ENCODE measurements at regions not wholly inside any gene's neighbourhood (a gene's known extent, or its start where the extent isn't known, plus 50 kb on each side); places are given as distances from the start of the nearest gene placed in this dataset.

DNA sequence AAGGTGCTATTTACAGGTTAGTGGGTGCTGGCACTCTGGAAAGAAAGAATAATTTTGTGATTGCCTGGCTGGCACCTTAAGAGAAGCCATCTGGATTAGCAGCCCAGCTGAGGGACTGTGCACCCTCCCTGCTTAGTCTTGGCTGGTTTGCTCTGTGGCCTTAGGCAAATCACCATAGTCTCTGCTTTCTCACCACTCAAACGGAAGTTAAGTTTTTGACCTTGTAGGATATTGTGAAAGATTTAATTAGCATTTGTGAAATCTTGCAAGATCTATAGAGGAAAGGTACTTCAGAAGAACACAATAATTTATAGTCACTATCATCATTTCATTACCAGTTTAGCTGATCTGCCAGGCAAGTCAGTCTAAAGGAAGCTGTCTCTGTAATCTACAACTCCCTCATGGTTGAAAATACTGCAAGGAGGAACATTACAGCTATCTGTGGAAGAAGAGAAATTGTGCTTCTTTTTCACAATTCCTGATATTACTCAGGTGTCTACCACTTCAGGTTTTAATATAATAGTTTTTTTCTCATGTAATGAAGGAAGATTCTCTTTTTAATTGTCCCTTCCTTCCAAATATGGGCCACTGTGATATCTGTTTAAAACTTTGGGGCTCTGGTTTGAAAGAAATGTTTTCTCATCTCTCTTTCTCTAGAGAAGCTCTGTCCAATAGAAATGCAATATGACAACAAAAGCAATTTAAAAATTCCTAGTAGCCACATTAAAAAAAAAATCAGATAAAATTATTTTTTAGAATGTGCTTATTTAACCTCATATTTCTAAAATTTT lies 219.6 kb downstream of the PTEN start:
- TF ChIP-seq POLR2A (IDR thresholded peaks at IDR 0.05; ENCODE audit: low read length): no peak
- no peak for TF ChIP-seq GATA1 (IDR thresholded peaks at IDR 0.05; ENCODE audit: low read depth, low read length)
- no peak for DNase-seq

DNA sequence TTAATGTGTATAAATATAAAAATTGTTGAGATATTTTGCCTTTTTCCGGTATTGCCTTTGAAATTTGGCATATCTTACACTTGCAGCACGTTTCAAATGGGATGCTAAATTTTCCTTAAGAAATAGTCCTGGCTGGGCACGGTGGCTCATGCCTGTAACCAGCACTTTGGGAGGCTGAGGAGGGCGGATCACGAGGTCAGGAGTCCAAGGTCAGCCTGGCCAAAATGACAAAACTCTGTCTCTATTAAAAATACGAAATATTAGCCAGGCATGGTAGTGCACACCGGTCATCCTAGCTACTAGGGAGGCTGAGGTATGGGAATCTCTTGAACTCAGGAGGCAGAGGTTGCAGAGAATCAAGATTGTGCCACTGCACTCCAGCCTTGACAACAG lies 220.2 kb downstream of the PTEN start:
- no peak for DNase-seq
- TF ChIP-seq POLR2A (IDR thresholded peaks at IDR 0.05; ENCODE audit: low read length): no peak
- no peak for TF ChIP-seq GATA1 (IDR thresholded peaks at IDR 0.05; ENCODE audit: low read depth, low read length)

DNA sequence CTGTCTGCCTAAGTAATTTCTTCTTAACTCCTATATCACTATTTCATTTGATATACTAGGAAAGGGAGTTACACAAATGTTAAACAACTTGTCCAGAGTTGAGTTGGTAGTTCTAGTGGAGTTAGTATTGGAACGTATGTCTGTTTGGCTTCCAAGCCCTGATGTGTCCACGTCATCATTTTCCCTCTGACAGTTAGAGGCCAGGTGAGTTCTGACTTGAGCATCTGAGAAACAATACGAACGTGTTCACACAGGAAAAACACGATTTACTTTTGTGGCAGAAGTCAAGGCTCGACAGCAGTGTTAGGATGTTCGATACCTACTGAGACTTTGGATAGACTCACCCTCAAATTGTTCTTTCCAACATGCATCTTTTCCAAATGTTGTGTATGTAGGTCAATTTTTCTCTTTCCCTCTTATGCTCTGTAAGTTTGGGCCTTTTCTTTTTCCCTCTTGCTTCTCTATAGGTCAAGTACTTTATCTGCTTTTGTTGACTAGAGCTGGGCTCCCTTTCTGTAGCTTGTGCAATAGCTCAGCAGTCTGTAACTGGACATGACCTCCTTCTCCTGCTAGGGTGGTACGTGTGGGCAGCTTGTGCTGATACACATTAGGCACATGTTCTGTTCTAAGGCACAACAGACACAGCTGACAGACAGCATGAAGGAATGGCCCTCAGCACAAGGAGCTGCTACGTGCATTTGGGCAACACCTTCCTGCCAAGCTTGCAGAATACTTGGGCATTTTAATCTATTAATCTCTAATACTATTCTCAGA lies 222.9 kb downstream of the PTEN start:
- TF ChIP-seq POLR2A (IDR thresholded peaks at IDR 0.05; ENCODE audit: low read length) (no peak), GATA1 (IDR thresholded peaks at IDR 0.05; ENCODE audit: low read depth, low read length) (no peak)
- DNase-seq: no peak

DNA sequence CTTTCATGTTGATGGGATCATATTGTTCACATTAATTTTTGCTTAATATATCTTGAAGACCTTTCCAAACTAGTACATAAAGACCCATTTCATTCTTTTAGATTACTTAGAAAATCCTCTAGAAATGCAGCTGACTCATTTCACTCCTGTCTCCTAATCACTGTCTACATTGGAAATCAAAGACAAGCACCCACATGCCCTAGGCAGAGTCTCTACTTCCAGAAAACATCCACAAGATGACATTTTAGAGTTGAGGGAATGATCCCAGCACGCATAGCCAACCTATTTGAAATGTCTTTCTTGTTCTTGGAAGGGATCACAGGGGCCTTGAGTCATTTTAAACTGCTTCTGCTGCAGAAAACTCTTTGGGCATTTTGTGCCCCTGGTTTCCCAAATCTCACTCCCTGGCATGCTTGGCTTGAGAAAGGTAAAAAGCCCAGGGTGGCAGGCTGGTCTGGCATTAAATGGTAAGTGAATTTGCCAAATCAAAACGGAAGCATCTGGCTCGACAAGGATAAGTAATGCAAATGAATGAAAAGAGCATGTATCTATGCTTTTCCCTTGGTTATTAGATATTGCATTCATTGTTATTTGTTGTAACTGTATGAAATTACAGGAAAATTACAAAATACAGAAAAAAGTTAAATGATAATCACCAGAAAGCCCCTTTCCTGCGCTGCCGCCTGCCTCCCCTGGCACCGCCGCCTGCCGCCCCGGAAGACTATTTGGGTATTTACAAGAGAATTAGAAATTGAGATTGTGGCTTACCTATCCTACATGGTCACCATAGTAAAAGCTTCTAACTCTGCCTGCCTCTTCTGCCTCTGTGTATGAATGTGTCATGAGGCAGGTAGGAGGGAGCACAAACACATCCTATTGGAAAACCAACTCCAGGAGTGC lies 225.3 kb downstream of the PTEN start:
- DNase-seq: no peak
- TF ChIP-seq POLR2A (IDR thresholded peaks at IDR 0.05; ENCODE audit: low read length) (no peak), GATA1 (IDR thresholded peaks at IDR 0.05; ENCODE audit: low read depth, low read length) (no peak)

DNA sequence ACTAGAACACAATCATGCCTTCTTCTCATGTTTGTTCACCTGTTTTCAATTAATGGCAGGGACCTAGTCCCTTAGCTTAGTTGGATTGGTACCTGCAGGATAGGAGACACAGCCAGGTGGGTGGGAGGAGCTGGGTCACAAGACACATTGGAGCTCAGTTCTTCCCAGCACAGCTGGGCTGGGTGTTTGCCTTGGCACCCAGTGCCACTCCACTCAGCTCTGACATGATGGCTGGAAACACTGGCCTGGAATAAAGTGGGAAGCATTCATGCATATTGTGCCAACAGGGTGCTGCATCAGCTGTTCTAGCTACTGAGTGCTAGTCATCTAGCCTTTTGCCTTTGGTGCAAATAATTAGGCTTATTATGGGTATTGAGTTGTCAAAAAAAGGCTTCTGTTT lies 226.1 kb downstream of the PTEN start:
- TF ChIP-seq POLR2A (IDR thresholded peaks at IDR 0.05; ENCODE audit: low read length): no peak
- TF ChIP-seq GATA1 (IDR thresholded peaks at IDR 0.05; ENCODE audit: low read depth, low read length): no peak

DNA sequence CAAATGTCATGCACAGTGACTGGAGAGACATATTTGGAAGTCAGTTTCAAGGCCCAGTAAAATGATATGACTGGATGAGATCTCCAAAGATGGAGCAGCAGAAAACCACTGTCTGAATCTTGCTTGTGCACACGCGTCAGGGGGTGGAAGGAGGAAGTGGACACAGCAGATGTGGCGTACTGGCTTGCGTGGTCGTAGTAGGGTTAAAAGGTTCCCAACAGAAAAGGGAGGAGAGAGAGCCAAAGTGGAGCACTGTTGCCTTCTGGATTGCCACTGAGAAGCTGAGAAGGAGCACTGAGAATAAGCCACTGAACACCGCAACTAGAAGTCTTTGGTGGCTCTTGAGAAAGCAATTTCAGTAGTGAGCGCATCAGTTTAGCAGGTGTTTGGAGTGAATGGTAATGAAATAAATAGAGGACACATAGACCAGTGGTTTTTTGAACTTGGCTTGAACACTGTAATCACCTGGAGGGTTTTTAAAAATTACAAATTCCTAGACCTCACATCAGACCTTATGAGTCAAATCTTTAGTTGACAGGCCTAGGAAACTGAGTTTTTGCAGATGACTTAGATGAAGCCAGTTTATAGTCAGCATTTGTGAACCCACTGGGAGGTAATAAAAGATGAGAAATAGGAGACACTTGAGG lies 227.3 kb downstream of the PTEN start:
- DNase-seq: no peak
- TF ChIP-seq GATA1 (IDR thresholded peaks at IDR 0.05; ENCODE audit: low read depth, low read length): no peak
- no peak for TF ChIP-seq POLR2A (IDR thresholded peaks at IDR 0.05; ENCODE audit: low read length)

More for the DNA sequence above, 226.1 kb downstream of the PTEN start:
- DNase-seq: no peak

DNA sequence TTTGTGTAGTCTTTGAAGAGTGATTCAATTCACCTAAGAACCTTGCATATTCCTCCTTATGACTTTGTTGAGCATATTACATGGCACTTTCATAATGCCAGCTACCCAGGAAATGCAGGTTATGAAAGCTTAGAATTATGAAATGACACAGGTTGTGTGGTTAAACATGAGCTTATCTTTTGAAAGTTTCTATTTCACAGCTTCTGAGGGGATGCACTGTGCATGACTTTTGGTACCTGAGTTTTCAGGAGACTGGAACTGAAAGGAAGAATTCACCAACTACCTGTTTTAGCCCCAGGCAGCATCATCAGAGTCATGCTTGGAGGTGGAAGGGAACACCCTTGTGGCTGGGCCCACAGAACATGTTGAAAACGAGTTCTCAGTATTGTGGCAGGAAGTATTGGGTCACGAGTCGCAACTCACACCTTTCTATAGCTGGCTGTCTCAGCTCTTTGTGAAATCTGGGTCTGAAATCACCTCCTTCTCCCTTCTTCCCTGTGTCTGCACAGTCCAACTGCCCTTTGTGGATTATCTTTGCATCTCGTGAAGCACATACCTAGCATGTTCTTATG lies 228.2 kb downstream of the PTEN start:
- no peak for TF ChIP-seq POLR2A (IDR thresholded peaks at IDR 0.05; ENCODE audit: low read length)
- no peak for TF ChIP-seq GATA1 (IDR thresholded peaks at IDR 0.05; ENCODE audit: low read depth, low read length)
- DNase-seq: peak in 1 of 2 experiments; percentile 12

DNA sequence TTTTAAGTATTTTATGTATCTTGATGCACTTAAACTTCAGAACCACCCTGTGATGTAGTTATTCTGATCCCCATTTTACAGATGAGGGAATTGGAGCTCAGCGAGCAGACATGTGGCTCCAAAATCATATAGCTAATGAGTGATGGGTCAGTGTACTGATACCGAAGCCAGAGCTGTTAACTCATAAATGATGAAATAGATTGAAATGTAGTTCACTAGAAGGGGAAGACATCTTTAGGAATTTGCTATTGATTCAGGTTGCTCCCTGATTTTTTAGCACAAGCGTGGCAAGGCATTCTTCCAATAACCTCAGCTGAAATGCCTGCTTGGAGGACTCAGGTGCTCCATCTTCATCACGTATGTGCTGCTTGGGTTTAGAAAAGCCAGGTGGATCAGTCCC lies 228.8 kb downstream of the PTEN start:
- TF ChIP-seq POLR2A (IDR thresholded peaks at IDR 0.05; ENCODE audit: low read length) (no peak), GATA1 (IDR thresholded peaks at IDR 0.05; ENCODE audit: low read depth, low read length) (no peak)
- DNase-seq: peak in 1 of 2 experiments; percentile 9

DNA sequence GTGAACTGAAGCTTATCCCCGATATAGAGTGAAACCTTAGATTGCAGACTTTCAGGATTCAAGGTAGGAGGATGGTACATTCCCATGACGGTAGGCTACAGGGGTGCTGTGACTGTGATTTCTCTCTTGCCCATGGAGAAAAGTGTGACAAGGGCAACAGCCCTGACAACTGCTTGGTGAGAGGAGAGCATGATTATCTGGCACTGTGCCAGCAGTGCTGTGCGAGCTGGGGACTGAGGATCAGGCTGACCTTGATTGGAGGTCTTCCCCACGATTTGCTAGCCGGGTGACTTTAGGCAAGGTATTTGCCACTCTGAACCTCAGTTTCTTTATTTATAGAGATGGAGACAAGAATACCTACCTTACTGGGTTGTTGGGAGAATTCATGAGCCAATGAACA lies 229.5 kb downstream of the PTEN start:
- peak; percentile 8 to 39 for DNase-seq
- TF ChIP-seq POLR2A (IDR thresholded peaks at IDR 0.05; ENCODE audit: low read length): no peak
- no peak for TF ChIP-seq GATA1 (IDR thresholded peaks at IDR 0.05; ENCODE audit: low read depth, low read length)

DNA sequence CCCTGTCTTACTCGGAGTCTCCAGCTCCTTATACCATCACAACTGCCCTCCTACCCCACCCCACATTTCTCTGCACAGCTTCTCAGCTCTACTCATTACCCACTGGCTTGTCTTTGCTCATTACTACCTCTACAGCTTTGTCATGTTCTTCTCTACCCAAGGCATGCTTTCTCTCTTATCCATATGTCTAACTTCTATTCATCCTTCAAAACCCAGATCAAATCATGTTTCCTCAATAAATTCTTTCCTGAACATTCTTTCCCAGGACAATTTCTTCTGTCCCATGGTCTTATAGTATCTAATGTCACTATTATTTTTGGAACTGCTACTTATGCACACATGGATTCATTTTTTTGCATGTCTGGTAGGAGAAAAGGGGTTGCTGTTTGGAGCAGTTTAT lies 231.4 kb downstream of the PTEN start:
- TF ChIP-seq GATA1 (IDR thresholded peaks at IDR 0.05; ENCODE audit: low read depth, low read length): no peak
- no peak for TF ChIP-seq POLR2A (IDR thresholded peaks at IDR 0.05; ENCODE audit: low read length)
- no peak for DNase-seq

DNA sequence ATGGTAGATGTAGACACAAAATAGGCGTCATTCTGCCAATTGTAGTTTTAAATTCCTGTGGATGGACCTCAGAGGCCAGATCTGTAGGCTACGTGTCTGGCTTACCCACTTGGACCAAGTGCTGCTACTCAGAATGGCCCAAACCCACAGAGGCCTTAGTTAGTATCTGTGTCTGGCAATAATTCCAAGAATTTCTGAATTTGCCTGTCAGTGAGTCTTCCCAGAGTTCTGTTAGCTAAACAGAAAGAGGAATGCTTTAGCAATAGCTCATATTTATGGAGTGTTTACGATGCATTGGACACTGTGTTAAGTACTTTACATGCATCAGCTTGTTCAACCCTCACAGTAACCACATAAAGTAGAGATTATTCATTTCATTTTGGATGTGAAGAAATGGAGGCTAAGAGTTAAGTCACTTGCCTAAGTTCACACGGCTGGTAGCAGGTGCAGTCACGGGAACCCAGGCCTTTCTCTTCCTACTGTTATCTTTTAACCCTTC lies 231.8 kb downstream of the PTEN start:
- no peak for TF ChIP-seq GATA1 (IDR thresholded peaks at IDR 0.05; ENCODE audit: low read depth, low read length)
- no peak for TF ChIP-seq POLR2A (IDR thresholded peaks at IDR 0.05; ENCODE audit: low read length)

DNA sequence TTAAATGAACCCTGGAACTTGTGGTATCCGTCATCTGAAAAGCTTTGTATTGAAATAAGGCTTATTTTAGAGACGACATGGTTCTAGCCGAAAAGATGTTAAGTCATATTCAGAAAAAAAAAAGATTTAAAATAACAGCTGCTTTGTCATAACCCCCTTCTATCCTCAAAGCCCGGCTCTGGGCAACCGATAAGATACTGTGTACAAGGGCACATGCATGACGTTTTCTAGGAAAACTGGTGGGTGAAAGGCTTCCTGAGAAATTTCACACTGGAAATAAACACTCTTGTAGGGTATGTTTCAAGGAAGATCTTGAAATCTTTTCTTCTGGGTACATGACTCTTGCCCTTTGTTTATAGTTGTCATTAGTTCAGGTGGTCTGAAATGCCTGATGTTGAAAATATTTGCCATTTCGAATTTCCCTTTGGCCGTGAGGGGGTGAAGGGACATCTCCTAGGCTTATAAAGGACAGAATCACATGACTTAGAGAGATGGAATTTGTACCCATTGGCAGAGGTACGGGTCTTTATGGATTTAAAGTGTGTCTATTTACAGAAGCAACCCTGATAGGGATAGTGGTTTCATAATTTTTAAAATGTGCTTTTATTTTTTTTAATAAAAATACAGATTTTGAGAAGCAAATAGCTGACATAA lies 232.5 kb downstream of the PTEN start:
- no peak for DNase-seq

More for the DNA sequence above, 231.8 kb downstream of the PTEN start:
- DNase-seq: no peak

More for the DNA sequence above, 232.5 kb downstream of the PTEN start:
- no peak for TF ChIP-seq GATA1 (IDR thresholded peaks at IDR 0.05; ENCODE audit: low read depth, low read length)
- no peak for TF ChIP-seq POLR2A (IDR thresholded peaks at IDR 0.05; ENCODE audit: low read length)

Data from erythroblast (primary cell).